Activated CD8-positive, alpha-beta T cell treated with anti-CD3 and anti-CD28 coated beads for 36 hours (primary cell): ENCODE measurements at regions not wholly inside any gene's neighbourhood (a gene's known extent, or its start where the extent isn't known, plus 50 kb on each side); places are given as distances from the start of the nearest gene placed in this dataset.

Source experiments
- ATAC-seq: fragments of 200-7000 bp; cut with Tn5 transposase; one replicate; pipeline ENCODE4 v1.10.0; 2021; ENCODE audit warnings: mild to moderate bottlenecking, moderate library complexity
- CTCF ChIA-PET: fragments of 350-600 bp; sonication (Branson Sonifier 250); formaldehyde crosslinking; loops from one replicate; lab custom pipeline; 2021; ENCODE audit warnings: antibody characterized with exemption; lab: Charles Lee
- POLR2A ChIA-PET: fragments of 350-600 bp; sonication (Branson Sonifier 250); formaldehyde crosslinking; loops from one replicate; lab custom pipeline; 2021; ENCODE audit warnings: antibody characterized with exemption; lab: Charles Lee
- DNase-seq: peaks from one replicate; pipeline ENCODE4 v3.0.0-alpha.2; 2020
- H3K27ac Mint-ChIP-seq: one replicate; pipeline ENCODE4 v1.8.0; 2021; ENCODE audit warnings: mild to moderate bottlenecking, mixed read lengths
- H3K27me3 Mint-ChIP-seq: one replicate; pipeline ENCODE4 v1.8.0; 2021; ENCODE audit warnings: mixed read lengths
- H3K36me3 Mint-ChIP-seq: one replicate; pipeline ENCODE4 v1.8.0; 2021; ENCODE audit warnings: low read depth, mixed read lengths
- H3K4me1 Mint-ChIP-seq: one replicate; pipeline ENCODE4 v1.8.0; 2021; ENCODE audit warnings: low read depth, mixed read lengths
- H3K4me3 Mint-ChIP-seq: one replicate; pipeline ENCODE4 v1.8.0; 2021; ENCODE audit warnings: mild to moderate bottlenecking, moderate library complexity, mixed read lengths
- H3K9me3 Mint-ChIP-seq: one replicate; pipeline ENCODE4 v1.8.0; 2021; ENCODE audit warnings: mixed read lengths
- intact Hi-C: fragments of 100-400 bp; cut with micrococcal nuclease; formaldehyde crosslinking; loops from one replicate; pipeline ENCODE4 v1.10.0; 2022
- TF ChIP-seq, protein P1 (sequence below): fragments of 200-600 bp; IDR thresholded peaks from one replicate; pipeline ENCODE4 v1.8.0; 2022; ENCODE audit warnings: antibody characterized with exemption, mild to moderate bottlenecking

- peaks cover 8% of the 10 kb centered on the region for H3K27me3 Mint-ChIP-seq
These were observed 410.8 kb downstream of the DMAC1 start for GRCh38 chr9:7388755-7389154.

GRCh38 chr9:7387840-7388239 is 411.7 kb downstream of the DMAC1 start:
- Mint-ChIP-seq H3K9me3 (no peaks in the 10 kb centered on the region), H3K4me1 (no peaks in the 10 kb centered on the region), H3K27me3 (peaks cover 6% of the 10 kb centered on the region), H3K36me3 (no peaks in the 10 kb centered on the region), H3K27ac (no peak overlapping the region), H3K4me3 (no peak overlapping the region)
- POLR2A ChIA-PET, result no interaction called here
- CTCF ChIA-PET, result no interaction called here
- intact Hi-C loops, result no loop called here
- no peak for DNase-seq
- TF ChIP-seq, protein P1, sequence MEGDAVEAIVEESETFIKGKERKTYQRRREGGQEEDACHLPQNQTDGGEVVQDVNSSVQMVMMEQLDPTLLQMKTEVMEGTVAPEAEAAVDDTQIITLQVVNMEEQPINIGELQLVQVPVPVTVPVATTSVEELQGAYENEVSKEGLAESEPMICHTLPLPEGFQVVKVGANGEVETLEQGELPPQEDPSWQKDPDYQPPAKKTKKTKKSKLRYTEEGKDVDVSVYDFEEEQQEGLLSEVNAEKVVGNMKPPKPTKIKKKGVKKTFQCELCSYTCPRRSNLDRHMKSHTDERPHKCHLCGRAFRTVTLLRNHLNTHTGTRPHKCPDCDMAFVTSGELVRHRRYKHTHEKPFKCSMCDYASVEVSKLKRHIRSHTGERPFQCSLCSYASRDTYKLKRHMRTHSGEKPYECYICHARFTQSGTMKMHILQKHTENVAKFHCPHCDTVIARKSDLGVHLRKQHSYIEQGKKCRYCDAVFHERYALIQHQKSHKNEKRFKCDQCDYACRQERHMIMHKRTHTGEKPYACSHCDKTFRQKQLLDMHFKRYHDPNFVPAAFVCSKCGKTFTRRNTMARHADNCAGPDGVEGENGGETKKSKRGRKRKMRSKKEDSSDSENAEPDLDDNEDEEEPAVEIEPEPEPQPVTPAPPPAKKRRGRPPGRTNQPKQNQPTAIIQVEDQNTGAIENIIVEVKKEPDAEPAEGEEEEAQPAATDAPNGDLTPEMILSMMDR, result no peak
- no peak for ATAC-seq

More at GRCh38 chr9:7388755-7389154, 410.8 kb downstream of the DMAC1 start:
- intact Hi-C loops, result no loop called here
- H3K4me1 Mint-ChIP-seq, result no peaks in the 10 kb centered on the region
- TF ChIP-seq, protein P1, result no peak
- ChIA-PET CTCF (no interaction called here), POLR2A (interaction anchor here (0.6 kb wide), 1 partner anchor 256 kb away, joined by 3 read pairs; no protein-coding TSS in a partner anchor)
- H3K4me3 Mint-ChIP-seq, result no peak overlapping the region
- no peaks in the 10 kb centered on the region for H3K9me3 Mint-ChIP-seq
- ATAC-seq (no peak), DNase-seq (no peak)
- H3K36me3 Mint-ChIP-seq, result no peaks in the 10 kb centered on the region
- no peak overlapping the region for H3K27ac Mint-ChIP-seq

GRCh38 chr9:7382304-7382703 is 417.3 kb downstream of the DMAC1 start:
- Mint-ChIP-seq H3K4me3 (no peak overlapping the region), H3K4me1 (no peaks in the 10 kb centered on the region), H3K9me3 (no peaks in the 10 kb centered on the region)

GRCh38 chr9:7377489-7377888 is 422.1 kb downstream of the DMAC1 start:
- H3K4me3 Mint-ChIP-seq, result no peak overlapping the region
- H3K36me3 Mint-ChIP-seq, result no peaks in the 10 kb centered on the region
- ChIA-PET CTCF (no interaction called here), POLR2A (no interaction called here)
- H3K9me3 Mint-ChIP-seq, result no peaks in the 10 kb centered on the region
- TF ChIP-seq, protein P1, result no peak
- H3K4me1 Mint-ChIP-seq, result no peaks in the 10 kb centered on the region
- ATAC-seq, result no peak
- intact Hi-C loops, result no loop called here
- H3K27ac Mint-ChIP-seq, result no peak overlapping the region
- no peak for DNase-seq
- peaks cover 6% of the 10 kb centered on the region for H3K27me3 Mint-ChIP-seq

More at GRCh38 chr9:7382304-7382703, 417.3 kb downstream of the DMAC1 start:
- TF ChIP-seq, protein P1, result no peak
- CTCF ChIA-PET, result interaction anchor here (0.6 kb wide), 1 partner anchor 555 kb away, joined by 3 read pairs; no protein-coding TSS in a partner anchor
- no peaks in the 10 kb centered on the region for H3K36me3 Mint-ChIP-seq
- H3K27me3 Mint-ChIP-seq, result peaks cover 7% of the 10 kb centered on the region
- no peak for ATAC-seq
- POLR2A ChIA-PET, result no interaction called here
- H3K27ac Mint-ChIP-seq, result no peak overlapping the region
- no peak for DNase-seq
- intact Hi-C loops, result no loop called here

DNA sequence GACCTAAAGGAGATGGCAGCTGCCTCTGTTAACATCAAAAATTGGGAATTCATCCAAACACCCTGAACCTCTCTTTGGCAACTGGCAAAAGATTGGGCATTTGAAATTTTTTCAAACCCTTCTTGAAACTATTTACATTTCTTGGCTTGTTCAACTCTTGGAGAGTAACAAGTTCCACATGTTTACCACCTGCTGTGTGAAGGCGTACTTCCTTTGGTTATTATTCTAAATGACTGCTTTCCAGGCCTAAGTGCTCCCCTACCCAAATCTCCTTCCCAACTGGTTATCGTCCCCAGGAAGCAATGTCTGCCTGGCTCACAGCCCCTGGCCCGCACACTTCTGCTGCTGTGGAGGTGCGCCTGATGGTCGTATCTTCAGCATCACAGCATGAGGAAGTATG is 422.7 kb downstream of the DMAC1 start:
- ATAC-seq (no peak), DNase-seq (no peak)
- ChIA-PET CTCF (no interaction called here), POLR2A (no interaction called here)
- H3K27me3 Mint-ChIP-seq, result peaks cover 6% of the 10 kb centered on the region
- TF ChIP-seq, protein P1, result no peak
- no peaks in the 10 kb centered on the region for H3K9me3 Mint-ChIP-seq
- no peak overlapping the region for H3K4me3 Mint-ChIP-seq
- H3K4me1 Mint-ChIP-seq, result no peaks in the 10 kb centered on the region
- H3K36me3 Mint-ChIP-seq, result no peaks in the 10 kb centered on the region
- no peak overlapping the region for H3K27ac Mint-ChIP-seq
- intact Hi-C loops, result no loop called here
